Dendritic cell treated with granulocyte-macrophage colony-stimulating factor and Interleukin-4, amounts not matched to agents 40 ng/mL and 50 ng/mL, for 4 days (primary cell): ENCODE measurements at regions not wholly inside any gene's neighbourhood (a gene's known extent, or its start where the extent isn't known, plus 50 kb on each side); places are given as distances from the start of the nearest gene placed in this dataset.
"Not testable (repeated sequence)": the region's sequence is repeated elsewhere in the genome, so short reads cannot be mapped to it uniquely, and the experiment has no call there.

Source experiments
- H3K27ac Mint-ChIP-seq: one replicate; pipeline ENCODE4 v1.8.0; 2022; ENCODE audit warnings: mild to moderate bottlenecking, mixed read lengths
- H3K27me3 Mint-ChIP-seq: one replicate; pipeline ENCODE4 v1.8.0; 2022; ENCODE audit warnings: mild to moderate bottlenecking, mixed read lengths
- H3K36me3 Mint-ChIP-seq: one replicate; pipeline ENCODE4 v1.8.0; 2022; ENCODE audit warnings: low read depth, mixed read lengths
- H3K4me1 Mint-ChIP-seq: one replicate; pipeline ENCODE4 v1.8.0; 2022; ENCODE audit warnings: low read depth, mixed read lengths
- H3K4me3 Mint-ChIP-seq: one replicate; pipeline ENCODE4 v1.8.0; 2022; ENCODE audit warnings: mild to moderate bottlenecking, moderate library complexity, mixed read lengths
- H3K9me3 Mint-ChIP-seq: one replicate; pipeline ENCODE4 v1.8.0; 2022; ENCODE audit warnings: mixed read lengths
- intact Hi-C: fragments of 100-400 bp; cut with micrococcal nuclease; formaldehyde crosslinking; loops from one replicate; pipeline ENCODE4 v1.15.0; 2022

GRCh38 chr6:142635130-142635529, 309.8 kb downstream of the HIVEP2 start:
- Mint-ChIP-seq H3K9me3 (no peaks in the 10 kb centered on the region), H3K27ac (no peak overlapping the region), H3K27me3 (no peaks in the 10 kb centered on the region), H3K4me1 (no peaks in the 10 kb centered on the region), H3K36me3 (no peaks in the 10 kb centered on the region), H3K4me3 (no peak overlapping the region)
- intact Hi-C loops = no loop called here

- Mint-ChIP-seq H3K27me3 (no peaks in the 10 kb centered on the region), H3K36me3 (no peaks in the 10 kb centered on the region), H3K9me3 (no peaks in the 10 kb centered on the region), H3K4me3 (no peak overlapping the region), H3K4me1 (no peaks in the 10 kb centered on the region), H3K27ac (no peak overlapping the region)
- intact Hi-C loops = no loop called here
Measured at GRCh38 chr6:142637624-142638351, 307.2 kb downstream of the HIVEP2 start.

GRCh38 chr6:142642651-142643050, 302.3 kb downstream of the HIVEP2 start:
- no peaks in the 10 kb centered on the region for H3K9me3 Mint-ChIP-seq
- H3K4me1 Mint-ChIP-seq = no peaks in the 10 kb centered on the region
- intact Hi-C loops = no loop called here
- no peak overlapping the region for H3K27ac Mint-ChIP-seq
- H3K27me3 Mint-ChIP-seq = no peaks in the 10 kb centered on the region
- no peaks in the 10 kb centered on the region for H3K36me3 Mint-ChIP-seq
- H3K4me3 Mint-ChIP-seq = no peak overlapping the region

GRCh38 chr6:142644866-142645265, 300.1 kb downstream of the HIVEP2 start:
- Mint-ChIP-seq H3K36me3 (no peaks in the 10 kb centered on the region), H3K4me1 (no peaks in the 10 kb centered on the region), H3K27me3 (no peaks in the 10 kb centered on the region), H3K4me3 (no peak overlapping the region), H3K27ac (no peak overlapping the region), H3K9me3 (no peaks in the 10 kb centered on the region)
- intact Hi-C loops = no loop called here

GRCh38 chr6:142645663-142646062, 299.3 kb downstream of the HIVEP2 start:
- H3K4me3 Mint-ChIP-seq = no peak overlapping the region
- H3K27me3 Mint-ChIP-seq = no peaks in the 10 kb centered on the region
- H3K4me1 Mint-ChIP-seq = no peaks in the 10 kb centered on the region

GRCh38 chr6:142647449-142648035, 297.4 kb downstream of the HIVEP2 start:
- H3K27me3 Mint-ChIP-seq = no peaks in the 10 kb centered on the region
- intact Hi-C loops = no loop called here

More at GRCh38 chr6:142645663-142646062, 299.3 kb downstream of the HIVEP2 start:
- H3K27ac Mint-ChIP-seq = no peak overlapping the region
- H3K36me3 Mint-ChIP-seq = no peaks in the 10 kb centered on the region
- no peaks in the 10 kb centered on the region for H3K9me3 Mint-ChIP-seq
- intact Hi-C loops = no loop called here

GRCh38 chr6:142648036-142648451, 296.9 kb downstream of the HIVEP2 start:
- Mint-ChIP-seq H3K9me3 (no peaks in the 10 kb centered on the region), H3K27me3 (no peaks in the 10 kb centered on the region), H3K4me3 (no peak overlapping the region), H3K4me1 (no peaks in the 10 kb centered on the region), H3K36me3 (no peaks in the 10 kb centered on the region), H3K27ac (no peak overlapping the region)
- intact Hi-C loops = no loop called here

More at GRCh38 chr6:142647449-142648035, 297.4 kb downstream of the HIVEP2 start:
- Mint-ChIP-seq H3K4me3 (no peak overlapping the region), H3K4me1 (no peaks in the 10 kb centered on the region), H3K9me3 (no peaks in the 10 kb centered on the region), H3K27ac (no peak overlapping the region), H3K36me3 (no peaks in the 10 kb centered on the region)

GRCh38 chr6:142648526-142648925, 296.4 kb downstream of the HIVEP2 start:
- H3K36me3 Mint-ChIP-seq = no peaks in the 10 kb centered on the region
- no peak overlapping the region for H3K4me3 Mint-ChIP-seq
- no peaks in the 10 kb centered on the region for H3K9me3 Mint-ChIP-seq
- intact Hi-C loops = no loop called here
- no peaks in the 10 kb centered on the region for H3K4me1 Mint-ChIP-seq
- H3K27me3 Mint-ChIP-seq = no peaks in the 10 kb centered on the region
- no peak overlapping the region for H3K27ac Mint-ChIP-seq

GRCh38 chr6:142649438-142650234, 295.3 kb downstream of the HIVEP2 start:
- H3K36me3 Mint-ChIP-seq, H3K9me3 Mint-ChIP-seq, H3K4me1 Mint-ChIP-seq, H3K4me3 Mint-ChIP-seq, H3K27me3 Mint-ChIP-seq, intact Hi-C loops, H3K27ac Mint-ChIP-seq: not testable (repeated sequence)

GRCh38 chr6:142651384-142651783, 293.6 kb downstream of the HIVEP2 start:
- H3K36me3 Mint-ChIP-seq = no peaks in the 10 kb centered on the region
- no peak overlapping the region for H3K27ac Mint-ChIP-seq
- intact Hi-C loops = no loop called here
- no peaks in the 10 kb centered on the region for H3K4me1 Mint-ChIP-seq
- no peaks in the 10 kb centered on the region for H3K9me3 Mint-ChIP-seq
- H3K4me3 Mint-ChIP-seq = no peak overlapping the region
- no peaks in the 10 kb centered on the region for H3K27me3 Mint-ChIP-seq

- H3K4me3 Mint-ChIP-seq = no peak overlapping the region
- no peaks in the 10 kb centered on the region for H3K27me3 Mint-ChIP-seq
- H3K4me1 Mint-ChIP-seq = no peaks in the 10 kb centered on the region
- H3K36me3 Mint-ChIP-seq = no peaks in the 10 kb centered on the region
- intact Hi-C loops = no loop called here
- no peak overlapping the region for H3K27ac Mint-ChIP-seq
- no peaks in the 10 kb centered on the region for H3K9me3 Mint-ChIP-seq
Measured at GRCh38 chr6:142653710-142654420, 291.1 kb downstream of the HIVEP2 start.

GRCh38 chr6:142659661-142660060, 285.3 kb downstream of the HIVEP2 start:
- intact Hi-C loops = no loop called here
- H3K36me3 Mint-ChIP-seq = no peaks in the 10 kb centered on the region
- no peaks in the 10 kb centered on the region for H3K4me1 Mint-ChIP-seq
- H3K4me3 Mint-ChIP-seq = no peak overlapping the region
- no peak overlapping the region for H3K27ac Mint-ChIP-seq
- H3K9me3 Mint-ChIP-seq = peaks cover 27% of the 10 kb centered on the region
- H3K27me3 Mint-ChIP-seq = no peaks in the 10 kb centered on the region

- intact Hi-C loops = no loop called here
- Mint-ChIP-seq H3K4me1 (peaks cover 10% of the 10 kb centered on the region), H3K4me3 (no peak overlapping the region), H3K27ac (no peak overlapping the region), H3K9me3 (peaks cover 44% of the 10 kb centered on the region), H3K27me3 (no peaks in the 10 kb centered on the region), H3K36me3 (no peaks in the 10 kb centered on the region)
Measured at GRCh38 chr6:142665393-142665792, 279.6 kb downstream of the HIVEP2 start.
